GM04504 (cell line): ENCODE measurements at regions not wholly inside any gene's neighbourhood (a gene's known extent, or its start where the extent isn't known, plus 50 kb on each side); places are given as distances from the start of the nearest gene placed in this dataset.
"Not testable (repeated sequence)": the region's sequence is repeated elsewhere in the genome, so short reads cannot be mapped to it uniquely, and the experiment has no call there.

Experiments
- DNase-seq: peaks from one replicate; pipeline ENCODE4 v3.0.0-alpha.2; 2012; ENCODE audit warnings: low read depth

- peak; percentile 5 for DNase-seq
These were observed 187.6 kb downstream of the EPM2A start for GRCh38 chr6:145547594-145548335.

- DNase-seq: no peak
These were observed 186.2 kb downstream of the EPM2A start for GRCh38 chr6:145548933-145549648.

GRCh38 chr6:145551164-145551563 lies 184.2 kb downstream of the EPM2A start:
- peak; percentile 4 for DNase-seq

GRCh38 chr6:145555084-145555483 lies 180.2 kb downstream of the EPM2A start:
- no peak for DNase-seq

DNA sequence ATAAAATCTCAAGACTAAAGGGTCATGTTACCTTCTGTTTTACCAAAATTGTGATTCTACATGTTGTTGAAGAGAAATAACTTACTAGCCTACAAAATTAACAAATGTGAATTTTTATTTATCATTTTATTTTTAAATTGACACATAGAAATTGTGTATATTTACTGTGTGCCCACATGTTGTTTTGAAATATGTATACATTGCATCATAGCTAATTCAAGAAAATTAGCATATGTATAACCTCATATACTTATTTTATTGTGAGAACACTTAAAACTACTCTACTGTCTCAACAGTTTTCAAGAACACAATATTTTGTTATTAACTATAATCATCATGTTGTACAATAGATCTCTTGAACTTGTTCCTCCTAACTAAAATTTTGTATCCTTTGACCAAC lies 177.8 kb downstream of the EPM2A start:
- DNase-seq: no peak

DNA sequence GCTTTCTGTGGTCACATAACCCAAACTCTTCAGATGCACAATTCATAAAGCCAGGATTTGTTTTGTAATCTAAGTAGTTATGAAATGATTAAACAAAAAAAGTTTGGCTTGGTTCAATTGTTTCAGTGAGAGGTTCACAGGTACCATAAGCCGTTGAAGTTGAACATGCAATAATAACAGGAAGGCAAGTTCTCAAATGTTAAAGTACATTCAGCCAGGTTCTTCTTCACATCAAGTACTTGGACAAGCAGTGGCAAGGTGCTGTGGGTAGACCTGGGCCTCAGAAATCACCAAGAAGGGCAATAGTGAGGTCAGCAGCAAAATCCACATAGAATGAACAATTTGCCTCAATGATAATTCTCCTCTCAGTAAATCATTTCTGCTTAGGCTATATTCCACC lies 175.5 kb downstream of the EPM2A start:
- no peak for DNase-seq

- no peak for DNase-seq
These were observed 173.9 kb downstream of the EPM2A start for GRCh38 chr6:145561095-145562072.

- no peak for DNase-seq
These were observed 172.3 kb downstream of the EPM2A start for GRCh38 chr6:145562771-145563615.

DNA sequence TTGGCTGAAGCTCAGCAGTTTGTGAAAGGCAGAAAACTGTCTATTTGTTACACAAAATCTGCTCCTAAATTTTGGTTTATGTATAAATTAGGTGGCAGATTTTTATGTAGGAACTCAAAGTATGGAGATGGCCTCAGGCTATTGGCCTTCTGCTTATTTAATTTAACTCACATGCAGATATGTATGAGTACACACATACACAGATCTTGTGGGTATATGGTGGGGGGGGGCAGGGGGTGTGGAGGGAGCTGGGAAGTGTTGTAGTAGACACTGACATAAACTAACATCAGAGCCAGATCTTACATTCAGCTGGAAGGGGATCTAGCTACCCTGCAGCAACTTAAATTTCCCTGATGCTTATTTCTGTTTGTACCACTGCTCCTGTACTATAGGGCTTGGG lies 170.8 kb downstream of the EPM2A start:
- DNase-seq: no peak

DNA sequence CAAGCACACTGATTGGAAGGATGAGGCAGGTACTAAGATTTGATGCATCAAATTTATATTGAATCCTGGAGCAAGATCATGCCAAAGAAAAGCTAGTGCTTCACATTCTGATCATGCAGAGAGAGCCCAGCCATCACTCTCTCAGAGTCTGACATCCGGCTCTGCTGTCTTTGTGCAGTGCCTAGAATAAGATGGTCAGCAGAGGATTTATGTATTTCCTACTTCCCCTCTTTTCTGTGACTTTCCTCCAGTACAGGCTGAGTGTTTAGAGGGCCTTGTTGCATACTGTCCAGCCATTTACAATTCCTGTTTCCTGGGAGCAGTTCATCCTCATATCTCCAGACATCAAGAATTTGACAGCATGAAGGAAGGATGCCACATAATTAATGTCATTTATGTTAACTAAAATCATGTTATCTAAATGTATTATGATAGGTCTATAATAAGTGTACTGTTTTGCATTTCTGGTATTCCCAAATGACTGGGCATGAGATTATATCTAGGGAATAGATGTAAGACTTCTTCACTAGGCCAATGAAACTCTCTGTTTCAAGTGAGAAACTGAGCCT lies 167.6 kb downstream of the EPM2A start:
- DNase-seq: no peak

- DNase-seq: no peak
These were observed 166.2 kb downstream of the EPM2A start for GRCh38 chr6:145569140-145569539.

DNA sequence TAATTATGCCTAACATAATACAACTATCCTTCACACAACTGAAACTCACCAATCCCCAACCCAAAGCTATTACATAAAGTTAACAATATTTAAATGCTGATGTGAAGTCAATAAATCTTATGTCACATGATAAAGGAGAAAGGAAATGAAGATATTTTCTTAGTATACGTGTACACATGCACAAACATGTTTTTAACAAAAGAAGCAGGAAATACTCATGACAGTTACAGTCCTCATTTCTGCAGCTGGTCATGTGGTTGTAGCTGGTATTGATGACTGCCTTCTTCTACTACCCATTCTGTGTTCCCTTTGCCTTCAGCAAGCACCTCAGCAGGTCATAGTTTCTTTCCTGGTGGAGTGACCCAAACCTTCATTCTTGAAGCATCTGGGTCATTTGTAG lies 165.0 kb downstream of the EPM2A start:
- DNase-seq: not testable (repeated sequence)

GRCh38 chr6:145574269-145574668 lies 161.1 kb downstream of the EPM2A start:
- not testable (repeated sequence) for DNase-seq
